GM19397 (cell line): ENCODE measurements at regions not wholly inside any gene's neighbourhood (a gene's known extent, or its start where the extent isn't known, plus 50 kb on each side); places are given as distances from the start of the nearest gene placed in this dataset.
A peak's percentile ranks its signal among the peaks of the same experiment; 100 is the strongest.
"Not testable (repeated sequence)": the region's sequence is repeated elsewhere in the genome, so short reads cannot be mapped to it uniquely, and the experiment has no call there.

Source experiments
- ATAC-seq: cut with Tn5 transposase; IDR thresholded peaks from one replicate; pipeline ENCODE4 v1.9.1; 2021; ENCODE audit warnings: mild to moderate bottlenecking, moderate library complexity; ENCODE audit not compliant: unreplicated experiment

GRCh38 chr1:146521804-146522203 is 293.0 kb upstream of the NOTCH2NLA start:
- not testable (repeated sequence) for ATAC-seq

GRCh38 chr1:146513754-146514153 is 284.9 kb upstream of the NOTCH2NLA start:
- ATAC-seq = not testable (repeated sequence)

GRCh38 chr1:146511047-146511777 is 282.4 kb upstream of the NOTCH2NLA start:
- ATAC-seq = not testable (repeated sequence)

GRCh38 chr1:146510248-146510983 is 281.6 kb upstream of the NOTCH2NLA start:
- ATAC-seq = not testable (repeated sequence)

GRCh38 chr1:146504121-146504520 is 275.3 kb upstream of the NOTCH2NLA start:
- not testable (repeated sequence) for ATAC-seq

GRCh38 chr1:146487555-146487954 is 258.7 kb upstream of the NOTCH2NLA start:
- not testable (repeated sequence) for ATAC-seq

GRCh38 chr1:146487155-146487554 is 258.3 kb upstream of the NOTCH2NLA start:
- not testable (repeated sequence) for ATAC-seq

GRCh38 chr1:146486300-146487014 is 257.6 kb upstream of the NOTCH2NLA start:
- ATAC-seq = not testable (repeated sequence)

GRCh38 chr1:146484195-146484594 is 255.4 kb upstream of the NOTCH2NLA start:
- not testable (repeated sequence) for ATAC-seq

GRCh38 chr1:146479188-146479587 is 250.4 kb upstream of the NOTCH2NLA start:
- ATAC-seq = not testable (repeated sequence)

- not testable (repeated sequence) for ATAC-seq
Measured at GRCh38 chr1:146478125-146478720, 249.4 kb upstream of the NOTCH2NLA start.

- not testable (repeated sequence) for ATAC-seq
Measured at GRCh38 chr1:146475086-146475485, 246.3 kb upstream of the NOTCH2NLA start.

GRCh38 chr1:146474216-146474615 is 245.4 kb upstream of the NOTCH2NLA start:
- not testable (repeated sequence) for ATAC-seq

- ATAC-seq = peak; percentile 88
Measured at GRCh38 chr1:146472192-146472861, 243.5 kb upstream of the NOTCH2NLA start.

- ATAC-seq = not testable (repeated sequence)
Measured at GRCh38 chr1:146459939-146460338, 231.1 kb upstream of the NOTCH2NLA start.

- not testable (repeated sequence) for ATAC-seq
Measured at GRCh38 chr1:146459308-146459707, 230.5 kb upstream of the NOTCH2NLA start.

- ATAC-seq = not testable (repeated sequence)
Measured at GRCh38 chr1:146448877-146449246, 220.0 kb upstream of the NOTCH2NLA start.

- not testable (repeated sequence) for ATAC-seq
Measured at GRCh38 chr1:146448212-146448876, 219.5 kb upstream of the NOTCH2NLA start.

- ATAC-seq = not testable (repeated sequence)
Measured at GRCh38 chr1:146443871-146444222, 215.0 kb upstream of the NOTCH2NLA start.
